IMR-90 (cell line): ENCODE measurements at regions not wholly inside any gene's neighbourhood (a gene's known extent, or its start where the extent isn't known, plus 50 kb on each side); places are given as distances from the start of the nearest gene placed in this dataset.
A peak's percentile ranks its signal among the peaks of the same experiment; 100 is the strongest.

Source experiments
- ATAC-seq: fragments of 200-7000 bp; cut with Tn5 transposase; 2 replicates; pipeline ENCODE4 v1.9.1; 2020; ENCODE audit warnings: low read depth, mild to moderate bottlenecking, moderate library complexity
- BruUV-seq: library from RNA; stranded (reverse); fragments of 400-500 nt; replicated peaks from 2 replicates; lab custom pipeline; 2021; lab: Mats Ljungman, UMichigan
- CTCF ChIA-PET: fragments of 300-600 bp; formaldehyde crosslinking; extraction: SDS; loops from one replicate; lab custom pipeline; 2021; ENCODE audit warnings: antibody characterized with exemption; lab: Yijun Ruan, JAX
- POLR2A ChIA-PET: fragments of 300-600 bp; sonication (Branson Sonifier 250); formaldehyde crosslinking; loops from one replicate; lab custom pipeline; 2022; ENCODE audit warnings: antibody characterized with exemption; ENCODE audit not compliant: unreplicated experiment; lab: Charles Lee
- DNase-seq: peaks from one replicate; pipeline ENCODE4 v3.0.0; 2013
- H2AFZ ChIP-seq: replicated peaks from 2 replicates; pipeline ENCODE3; 2013; ENCODE audit warnings: low read length, mild to moderate bottlenecking; ENCODE audit not compliant: poor library complexity
- H2AK5ac ChIP-seq: 2 replicates; pipeline ENCODE4 v1.6.1; 2013; ENCODE audit warnings: low read depth, low read length, inconsistent platforms
- H2AK9ac ChIP-seq: replicated peaks from 2 replicates; pipeline ENCODE3; 2013; ENCODE audit warnings: mild to moderate bottlenecking, low read depth, low read length, moderate library complexity; ENCODE audit not compliant: poor library complexity
- H2BK120ac ChIP-seq: 2 replicates; pipeline ENCODE4 v1.6.1; 2013; ENCODE audit warnings: low read depth, low read length, inconsistent platforms
- H2BK15ac ChIP-seq: 3 replicates; pipeline ENCODE4 v1.6.1; 2013; ENCODE audit warnings: low read depth, low read length, inconsistent platforms
- H2BK20ac ChIP-seq: 2 replicates; pipeline ENCODE4 v1.6.1; 2013; ENCODE audit warnings: low read depth, mild to moderate bottlenecking, inconsistent platforms, low read length, moderate library complexity
- H2BK5ac ChIP-seq: 2 replicates; pipeline ENCODE4 v1.6.1; 2013; ENCODE audit warnings: mild to moderate bottlenecking, low read depth, low read length, inconsistent platforms; ENCODE audit not compliant: poor library complexity, severe bottlenecking
- H3K14ac ChIP-seq: replicated peaks from 2 replicates; pipeline ENCODE4 v1.6.1; 2013; ENCODE audit warnings: low read depth, low read length, inconsistent platforms
- H3K18ac ChIP-seq: 2 replicates; pipeline ENCODE4 v1.6.1; 2013; ENCODE audit warnings: low read depth, low read length, control low read depth
- H3K23ac ChIP-seq: 2 replicates; pipeline ENCODE4 v1.6.1; 2013; ENCODE audit warnings: low read depth, low read length, inconsistent platforms
- H3K27ac ChIP-seq: 2 replicates; pipeline ENCODE4 v1.5.1; 2013; ENCODE audit warnings: mild to moderate bottlenecking, control low read depth, low read length; ENCODE audit not compliant: insufficient read depth
- H3K27me3 ChIP-seq: 2 replicates; pipeline ENCODE4 v1.6.1; 2013; ENCODE audit warnings: low read length; ENCODE audit not compliant: control insufficient read depth, insufficient read depth
- H3K36me3 ChIP-seq: 2 replicates; pipeline ENCODE4 v1.6.1; 2013; ENCODE audit warnings: low read length, mixed read lengths; ENCODE audit not compliant: control insufficient read depth, insufficient read depth
- H3K4ac ChIP-seq: 2 replicates; pipeline ENCODE4 v1.6.1; 2013; ENCODE audit warnings: low read depth, low read length, inconsistent platforms
- H3K4me1 ChIP-seq: 2 replicates; pipeline ENCODE4 v1.6.1; 2013; ENCODE audit warnings: low read length, mixed read lengths; ENCODE audit not compliant: control insufficient read depth, insufficient read depth
- H3K4me2 ChIP-seq: 2 replicates; pipeline ENCODE4 v1.6.1; 2013; ENCODE audit warnings: low read depth, mild to moderate bottlenecking, control low read depth, low read length, moderate library complexity
- H3K4me3 ChIP-seq: 2 replicates; pipeline ENCODE4 v1.5.1; 2013; ENCODE audit warnings: low read depth, mild to moderate bottlenecking, control low read depth, low read length, moderate library complexity; ENCODE audit not compliant: insufficient read depth
- H3K56ac ChIP-seq: 2 replicates; pipeline ENCODE4 v1.6.1; 2013; ENCODE audit warnings: low read length, inconsistent platforms; ENCODE audit not compliant: insufficient read depth; ENCODE audit errors: extremely low read depth
- H3K79me1 ChIP-seq, 2 experiments: 2 replicates each; pipeline ENCODE4 v1.6.1; 2013; ENCODE audit warnings: low read length in 2 of 2, inconsistent platforms in 1 of 2, low read depth in 1 of 2
- H3K9ac ChIP-seq: 2 replicates; pipeline ENCODE4 v1.6.1; 2013; ENCODE audit warnings: low read depth, low read length, control low read depth
- H3K9me1 ChIP-seq: 2 replicates; pipeline ENCODE4 v1.6.1; 2013; ENCODE audit warnings: low read length, inconsistent platforms; ENCODE audit not compliant: insufficient read depth
- H3K9me3 ChIP-seq: 2 replicates; pipeline ENCODE4 v1.6.1; 2013; ENCODE audit warnings: low read length; ENCODE audit not compliant: control insufficient read depth, insufficient read depth
- H4K20me1 ChIP-seq: 2 replicates; pipeline ENCODE4 v1.6.1; 2013; ENCODE audit warnings: low read length, inconsistent platforms; ENCODE audit not compliant: insufficient read depth
- H4K5ac ChIP-seq: 2 replicates; pipeline ENCODE4 v1.6.1; 2013; ENCODE audit warnings: mild to moderate bottlenecking, low read depth, low read length, control low read depth
- H4K8ac ChIP-seq, 2 experiments: 2 replicates each; pipeline ENCODE4 v1.6.1; 2013; ENCODE audit warnings: low read depth in 2 of 2, low read length in 2 of 2, control low read depth in 1 of 2, inconsistent platforms in 1 of 2
- H4K91ac ChIP-seq: 2 replicates; pipeline ENCODE4 v1.6.1; 2013; ENCODE audit warnings: low read depth, low read length, inconsistent platforms; ENCODE audit not compliant: insufficient read depth
- BHLHE40 ChIP-seq: fragments of 150-350 bp; IDR thresholded peaks from 2 replicates; pipeline ENCODE4 v1.6.1; 2016; ENCODE audit warnings: mild to moderate bottlenecking, low read depth, low read length
- CEBPB ChIP-seq: IDR thresholded peaks from 2 replicates; pipeline ENCODE4 v1.6.1; 2012; ENCODE audit warnings: low read depth, low read length, improper control_type of control experiment
- ELK1 ChIP-seq: fragments of 150-350 bp; IDR thresholded peaks from 2 replicates; pipeline ENCODE4 v1.6.1; 2016; ENCODE audit warnings: low read depth, mild to moderate bottlenecking, low read length, moderate library complexity, borderline replicate concordance
- FOS ChIP-seq: fragments of 150-350 bp; IDR thresholded peaks from 2 replicates; pipeline ENCODE4 v1.6.1; 2016; ENCODE audit warnings: low read depth, low read length
- MAFK ChIP-seq: IDR thresholded peaks from 2 replicates; pipeline ENCODE4 v1.6.1; 2012; ENCODE audit warnings: low read depth, low read length, improper control_type of control experiment
- MXI1 ChIP-seq: IDR thresholded peaks from 2 replicates; pipeline ENCODE4 v1.6.1; 2012; ENCODE audit warnings: low read depth, mild to moderate bottlenecking, low read length, moderate library complexity, borderline replicate concordance
- NFE2L2 ChIP-seq: fragments of 150-350 bp; IDR thresholded peaks from 2 replicates; pipeline ENCODE4 v1.6.1; 2016; ENCODE audit warnings: low read depth, mild to moderate bottlenecking, low read length
- RFX5 ChIP-seq: IDR thresholded peaks from 2 replicates; pipeline ENCODE4 v1.8.0; 2012; ENCODE audit warnings: low read depth, mild to moderate bottlenecking, low read length, moderate library complexity
- USF2 ChIP-seq: fragments of 150-350 bp; IDR thresholded peaks from 2 replicates; pipeline ENCODE4 v1.6.1; 2017; ENCODE audit warnings: mild to moderate bottlenecking, antibody characterized with exemption, low read length, low read depth
- WGBS, 2 experiments: methylation state at CpG; one replicate each; pipeline versions ENCODE4 v1.1.5 to v1.1.7; 2013; ENCODE audit warnings: missing lambda C conversion rate in 2 of 2; ENCODE audit not compliant: insufficient read length in 1 of 2; ENCODE audit errors: extremely low coverage in 2 of 2; 5-methylcytosine and 5-hydroxymethylcytosine counted together
- dilution Hi-C: fragments of 300-500 bp; cut with HindIII; formaldehyde crosslinking; loops from one replicate; pipeline ENCODE4 v1.14.3; 2018; ENCODE audit warnings: low sequenced_read_pairs; ENCODE audit not compliant: unreplicated experiment
- in situ Hi-C: fragments of 300-500 bp; cut with MboI; formaldehyde crosslinking; loops from 3 replicates; pipeline ENCODE4 v1.14.3; 2019; ENCODE audit warnings: low sequenced_read_pairs, inconsistent platforms, mixed read lengths
- intact Hi-C: fragments of 100-400 bp; cut with micrococcal nuclease; formaldehyde crosslinking; loops from 2 replicates; pipeline ENCODE4 v1.10.0; 2022

- Histone ChIP-seq H2BK5ac (peak overlapping the region; percentile 63), H2BK15ac (peak overlapping the region; percentile 85; the same call in 1 of the 3 replicates), H4K8ac (peak overlapping the region; percentile 17 to 78), H3K4me2 (no peak overlapping the region; the same call in 1 of the 2 replicates), H3K9me3 (no peaks in the 10 kb centered on the region), H2BK20ac (peak overlapping the region; percentile 93), H3K27me3 (no peaks in the 10 kb centered on the region), H3K18ac (peak overlapping the region; percentile 89), H4K91ac (peak overlapping the region; percentile 54; the same call in 1 of the 2 replicates), H3K4me3 (no peak overlapping the region), H3K9ac (no peak overlapping the region), H2BK120ac (peak overlapping the region; percentile 81), H2AFZ (peak overlapping the region; percentile 79), H3K9me1 (peaks cover 5% of the 10 kb centered on the region; the same call in 1 of the 2 replicates), H3K36me3 (no peaks in the 10 kb centered on the region), H3K56ac (no peak overlapping the region), H3K4me1 (peaks cover 4% of the 10 kb centered on the region), H3K4ac (peak overlapping the region; percentile 88), H4K5ac (peak overlapping the region; percentile 46; the same call in 1 of the 2 replicates), H3K79me1 (no peaks in the 10 kb centered on the region), H4K20me1 (no peaks in the 10 kb centered on the region), H3K23ac (0 out of 2 replicates have a peak overlapping the region, but pooled peaks have one; percentile 25), H2AK5ac (peak overlapping the region; percentile 37; the same call in 1 of the 2 replicates), H2AK9ac (no peak overlapping the region), H3K27ac (peak overlapping the region; percentile 73; the same call in 1 of the 2 replicates), H3K14ac (peak overlapping the region; percentile 66)
- intact Hi-C loops (no loop called here), dilution Hi-C loops (no loop called here), in situ Hi-C loops (no loop called here)
- ChIA-PET CTCF (interaction anchor here (1.0 kb wide), 1 partner anchor 15 kb away, joined by 3 read pairs; no protein-coding TSS in a partner anchor), POLR2A (interaction anchor here (0.6 kb wide), 1 partner anchor 392 kb away, joined by 3 read pairs; no protein-coding TSS in a partner anchor)
- no CpG with 5 or more reads among the region's 3 CpGs for WGBS, 2 experiments
- TF ChIP-seq CEBPB (no peak), MXI1 (no peak), RFX5 (no peak), MAFK (peak; percentile 3; the same call in 1 of the 2 replicates), ELK1 (no peak), NFE2L2 (peak; percentile 81), USF2 (peak; percentile 49; the same call in 1 of the 2 replicates), FOS (no peak), BHLHE40 (no peak)
- BruUV-seq: no TSS peak
- ATAC-seq (peak; percentile 87), DNase-seq (peak; percentile 51)
Measured at GRCh38 chr13:76696370-76696769, 189.8 kb downstream of the KCTD12 start.
